CD14-positive monocyte (primary cell): ENCODE measurements at regions not wholly inside any gene's neighbourhood (a gene's known extent, or its start where the extent isn't known, plus 50 kb on each side); places are given as distances from the start of the nearest gene placed in this dataset.
A peak's percentile ranks its signal among the peaks of the same experiment; 100 is the strongest.

Experiments
- DNase-seq, 3 donors: peaks; one replicate each; pipeline ENCODE4 v3.0.0-alpha.2; 2011 to 2022
- H2AFZ ChIP-seq: 2 replicates; pipeline ENCODE4 v1.6.0; 2012; ENCODE audit warnings: mild to moderate bottlenecking, low read depth, low read length, inconsistent platforms; ENCODE audit not compliant: insufficient read depth, poor library complexity, severe bottlenecking
- H3K27ac ChIP-seq, 2 donors: 1 replicate in 1 of 2; 2 replicates in 1 of 2; pipeline ENCODE4 v1.5.1; 2012 to 2013; ENCODE audit warnings: low read length in 2 of 2, control low read depth in 1 of 2, inconsistent platforms in 1 of 2, low read depth in 1 of 2, mild to moderate bottlenecking in 1 of 2
- H3K27me3 ChIP-seq, 2 donors: one replicate each; pipeline versions ENCODE4 v1.6.0 to v1.6.1; 2011 to 2013; ENCODE audit warnings: low read length in 2 of 2; ENCODE audit not compliant: control insufficient read depth in 2 of 2, insufficient read depth in 2 of 2
- H3K36me3 ChIP-seq, 2 donors: replicated peaks in 1 of 2; 1 replicate in 1 of 2; 2 replicates in 1 of 2; pipeline versions ENCODE4 v1.5.1 to v1.6.1; 2012 to 2013; ENCODE audit warnings: low read length in 2 of 2, control low read depth in 1 of 2, inconsistent platforms in 1 of 2, mild to moderate bottlenecking in 1 of 2; ENCODE audit not compliant: insufficient read depth in 2 of 2, control insufficient read depth in 1 of 2
- H3K4me1 ChIP-seq, 2 donors: 1 replicate in 1 of 2; 2 replicates in 1 of 2; pipeline versions ENCODE4 v1.5.1 to v1.6.1; 2012 to 2013; ENCODE audit warnings: low read length in 2 of 2, control low read depth in 1 of 2, inconsistent platforms in 1 of 2, mild to moderate bottlenecking in 1 of 2, moderate library complexity in 1 of 2; ENCODE audit not compliant: insufficient read depth in 2 of 2, control insufficient read depth in 1 of 2
- H3K4me2 ChIP-seq: replicated peaks from 2 replicates; pipeline ENCODE3; 2012; ENCODE audit warnings: low read length, moderate library complexity, mild to moderate bottlenecking; ENCODE audit not compliant: poor library complexity, severe bottlenecking; ENCODE audit errors: extremely low read depth
- H3K4me3 ChIP-seq, 3 experiments: fragments of 200-600 bp in 1 of 3; sonication (generic) in 1 of 3; replicated peaks in 1 of 3; 1 replicate in 2 of 3; 2 replicates in 1 of 3; pipeline ENCODE4 v1.5.1; 2011 to 2013; ENCODE audit warnings: low read length in 3 of 3, mild to moderate bottlenecking in 3 of 3, control low read depth in 2 of 3, low read depth in 2 of 3, inconsistent platforms in 1 of 3, moderate library complexity in 1 of 3
- H3K79me2 ChIP-seq: 2 replicates; pipeline ENCODE4 v1.6.0; 2012; ENCODE audit warnings: mild to moderate bottlenecking, control low read depth, inconsistent platforms, low read length, moderate library complexity; ENCODE audit not compliant: insufficient read depth
- H3K9ac ChIP-seq: 2 replicates; pipeline ENCODE4 v1.6.0; 2017; ENCODE audit warnings: low read length, mild to moderate bottlenecking; ENCODE audit not compliant: insufficient read depth, poor library complexity, severe bottlenecking
- H3K9me3 ChIP-seq, 2 donors: replicated peaks in 1 of 2; 1 replicate in 1 of 2; 2 replicates in 1 of 2; pipeline versions ENCODE4 v1.5.1 to v1.6.1; 2012 to 2013; ENCODE audit warnings: low read length in 2 of 2, control low read depth in 1 of 2; ENCODE audit not compliant: control insufficient read depth in 1 of 2, insufficient read depth in 1 of 2
- H4K20me1 ChIP-seq: 2 replicates; pipeline ENCODE4 v1.6.0; 2012; ENCODE audit warnings: mild to moderate bottlenecking, low read length, control low read depth, moderate library complexity; ENCODE audit not compliant: insufficient read depth
- H3K27ac Mint-ChIP-seq, 7 donors: one replicate each; pipeline ENCODE4 v1.8.0; 2020; ENCODE audit warnings: mild to moderate bottlenecking in 7 of 7, mixed read lengths in 7 of 7, moderate library complexity in 6 of 7, inconsistent platforms in 2 of 7
- H3K27me3 Mint-ChIP-seq, 3 donors: one replicate each; pipeline ENCODE4 v1.8.0; 2021 to 2022; ENCODE audit warnings: low read depth in 3 of 3, mild to moderate bottlenecking in 3 of 3, mixed read lengths in 3 of 3, moderate library complexity in 3 of 3, inconsistent platforms in 1 of 3
- H3K36me3 Mint-ChIP-seq, 2 donors: one replicate each; pipeline ENCODE4 v1.8.0; 2020; ENCODE audit warnings: mixed read lengths in 2 of 2, inconsistent platforms in 1 of 2, mild to moderate bottlenecking in 1 of 2
- H3K4me1 Mint-ChIP-seq: one replicate; pipeline ENCODE4 v1.8.0; 2020; ENCODE audit warnings: mild to moderate bottlenecking, mixed read lengths
- H3K4me3 Mint-ChIP-seq, 2 donors: one replicate each; pipeline ENCODE4 v1.8.0; 2020; ENCODE audit warnings: mild to moderate bottlenecking in 2 of 2, mixed read lengths in 2 of 2, moderate library complexity in 1 of 2
- H3K9me3 Mint-ChIP-seq, 7 donors: one replicate each; pipeline ENCODE4 v1.8.0; 2020 to 2022; ENCODE audit warnings: mixed read lengths in 7 of 7, mild to moderate bottlenecking in 6 of 7, moderate library complexity in 6 of 7, inconsistent platforms in 2 of 7
- WGBS: methylation state at CpG from one replicate; pipeline ENCODE4 v1.1.5; 2013; ENCODE audit warnings: missing lambda C conversion rate; ENCODE audit not compliant: insufficient coverage; 5-methylcytosine and 5-hydroxymethylcytosine counted together
- intact Hi-C, 2 donors: fragments of 100-400 bp; cut with micrococcal nuclease; formaldehyde crosslinking; loops; one replicate each; pipeline versions ENCODE4 v1.15.0 to v1.15.1; 2023
- TF ChIP-seq, protein P1 (sequence below): fragments of 200-600 bp; IDR thresholded peaks from one replicate; pipeline ENCODE4 v1.8.0; 2022; ENCODE audit warnings: antibody characterized with exemption, mild to moderate bottlenecking

DNA sequence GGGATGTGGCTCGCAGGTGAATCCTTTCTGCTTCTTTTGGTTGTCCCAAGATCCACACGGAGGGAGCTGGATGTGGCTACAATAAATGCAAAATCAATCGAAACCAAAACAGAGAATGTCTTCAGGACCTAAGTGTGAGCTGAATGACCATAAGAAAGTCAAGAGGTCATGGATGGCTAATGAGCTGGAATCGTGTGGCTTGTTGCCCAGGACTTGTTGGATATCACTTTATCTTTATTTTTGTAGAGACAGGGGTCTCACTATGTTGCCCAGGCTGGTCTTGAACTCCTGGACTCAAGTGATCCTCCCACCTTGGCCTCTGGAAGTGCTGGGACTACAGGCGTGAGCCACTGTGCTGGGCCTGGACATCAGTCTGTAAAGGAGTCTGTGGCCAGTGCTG is 326.8 kb upstream of the N4BP1 start:
- intact Hi-C loops, result no loop called here
- no peak overlapping the region for H2AFZ ChIP-seq
- H3K27ac ChIP-seq, result no peak overlapping the region
- no peaks in the 10 kb centered on the region for H3K4me1 ChIP-seq
- no peak overlapping the region for H3K4me3 ChIP-seq
- Mint-ChIP-seq H3K36me3 (no peaks in the 10 kb centered on the region), H3K27me3 (peaks cover 0 to 4% (median 2%) of the 10 kb centered on the region in 3 donors), H3K9me3 (peaks cover 2 to 16% (median 5%) of the 10 kb centered on the region in 7 donors), H3K4me3 (no peak overlapping the region), H3K4me1 (no peaks in the 10 kb centered on the region), H3K27ac (no peak overlapping the region)
- no peaks in the 10 kb centered on the region for H3K27me3 ChIP-seq
- no peaks in the 10 kb centered on the region for H4K20me1 ChIP-seq
- TF ChIP-seq, protein P1, sequence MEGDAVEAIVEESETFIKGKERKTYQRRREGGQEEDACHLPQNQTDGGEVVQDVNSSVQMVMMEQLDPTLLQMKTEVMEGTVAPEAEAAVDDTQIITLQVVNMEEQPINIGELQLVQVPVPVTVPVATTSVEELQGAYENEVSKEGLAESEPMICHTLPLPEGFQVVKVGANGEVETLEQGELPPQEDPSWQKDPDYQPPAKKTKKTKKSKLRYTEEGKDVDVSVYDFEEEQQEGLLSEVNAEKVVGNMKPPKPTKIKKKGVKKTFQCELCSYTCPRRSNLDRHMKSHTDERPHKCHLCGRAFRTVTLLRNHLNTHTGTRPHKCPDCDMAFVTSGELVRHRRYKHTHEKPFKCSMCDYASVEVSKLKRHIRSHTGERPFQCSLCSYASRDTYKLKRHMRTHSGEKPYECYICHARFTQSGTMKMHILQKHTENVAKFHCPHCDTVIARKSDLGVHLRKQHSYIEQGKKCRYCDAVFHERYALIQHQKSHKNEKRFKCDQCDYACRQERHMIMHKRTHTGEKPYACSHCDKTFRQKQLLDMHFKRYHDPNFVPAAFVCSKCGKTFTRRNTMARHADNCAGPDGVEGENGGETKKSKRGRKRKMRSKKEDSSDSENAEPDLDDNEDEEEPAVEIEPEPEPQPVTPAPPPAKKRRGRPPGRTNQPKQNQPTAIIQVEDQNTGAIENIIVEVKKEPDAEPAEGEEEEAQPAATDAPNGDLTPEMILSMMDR, result no peak
- H3K9me3 ChIP-seq, result peaks cover 14 to 16% of the 10 kb centered on the region in 2 donors
- 78% methylated on average over 5 of the region's 5 CpGs for WGBS
- DNase-seq, result no peak
- no peak overlapping the region for H3K9ac ChIP-seq
- no peak overlapping the region for H3K4me2 ChIP-seq
- H3K79me2 ChIP-seq, result no peaks in the 10 kb centered on the region
- no peaks in the 10 kb centered on the region for H3K36me3 ChIP-seq

DNA sequence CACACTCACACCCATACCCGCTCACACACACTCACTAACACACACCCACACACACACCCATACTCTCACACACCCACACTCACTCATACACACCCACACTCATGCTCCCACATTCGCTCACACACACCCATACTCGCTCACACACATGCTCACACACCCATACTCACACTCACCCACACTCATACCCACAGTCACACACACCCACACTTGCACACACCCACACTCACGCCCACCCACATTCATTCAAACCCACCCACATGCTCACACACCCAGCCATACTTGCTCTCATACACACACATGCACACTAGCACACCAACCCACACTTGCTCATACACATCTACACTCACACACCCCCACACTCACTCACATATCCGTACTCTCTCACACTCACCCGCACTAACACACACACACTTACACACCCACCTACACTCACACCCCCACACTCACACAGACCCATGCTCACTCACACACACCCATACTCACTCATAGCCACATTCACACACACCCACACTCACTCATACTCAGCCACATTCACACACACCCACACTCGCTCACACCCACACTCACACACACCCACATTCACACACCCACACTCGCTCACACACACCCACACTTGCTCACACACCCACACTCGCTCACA is 322.4 kb upstream of the N4BP1 start:
- no peaks in the 10 kb centered on the region for H3K36me3 Mint-ChIP-seq
- no peak overlapping the region for H2AFZ ChIP-seq
- intact Hi-C loops, result no loop called here

More for the DNA sequence above, 322.4 kb upstream of the N4BP1 start:
- H3K9me3 Mint-ChIP-seq, result peaks cover 0 to 14% (median 5%) of the 10 kb centered on the region in 7 donors
- no peak overlapping the region for H3K4me2 ChIP-seq
- no peaks in the 10 kb centered on the region for H3K4me1 ChIP-seq
- H3K27me3 ChIP-seq, result no peaks in the 10 kb centered on the region
- H3K9me3 ChIP-seq, result peaks cover 30 to 33% of the 10 kb centered on the region in 2 donors
- DNase-seq, result peak in 1 of 3 donors; percentile 4
- no peak overlapping the region for H3K9ac ChIP-seq
- no peaks in the 10 kb centered on the region for H3K36me3 ChIP-seq
- H3K4me3 ChIP-seq, result no peak overlapping the region
- no peak overlapping the region for H3K27ac ChIP-seq
- H3K27me3 Mint-ChIP-seq, result peaks cover 0 to 2% (median 0%) of the 10 kb centered on the region in 3 donors
- H3K27ac Mint-ChIP-seq, result no peak overlapping the region
- WGBS, result 75% methylated on average over 8 of the region's 9 CpGs
- no peaks in the 10 kb centered on the region for H3K4me1 Mint-ChIP-seq
- H3K4me3 Mint-ChIP-seq, result no peak overlapping the region
- TF ChIP-seq, protein P1, result no peak
- no peaks in the 10 kb centered on the region for H4K20me1 ChIP-seq
- H3K79me2 ChIP-seq, result no peaks in the 10 kb centered on the region
